B cell (primary cell): ENCODE measurements at regions not wholly inside any gene's neighbourhood (a gene's known extent, or its start where the extent isn't known, plus 50 kb on each side); places are given as distances from the start of the nearest gene placed in this dataset.

Experiments
- ATAC-seq: fragments of 200-7000 bp; cut with Tn5 transposase; one replicate; pipeline ENCODE4 v1.10.0; 2021; ENCODE audit warnings: low read depth, mild to moderate bottlenecking, moderate number of reproducible peaks, moderate library complexity
- CTCF ChIA-PET: fragments of 350-600 bp; sonication (Branson Sonifier 250); formaldehyde crosslinking; loops from one replicate; lab custom pipeline; 2021; ENCODE audit warnings: antibody characterized with exemption, inconsistent platforms; lab: Charles Lee
- POLR2A ChIA-PET: fragments of 350-600 bp; sonication (Branson Sonifier 250); formaldehyde crosslinking; loops from one replicate; lab custom pipeline; 2021; ENCODE audit warnings: antibody characterized with exemption; lab: Charles Lee
- DNase-seq: peaks from one replicate; pipeline ENCODE4 v3.0.0; 2013
- H2AFZ ChIP-seq: 2 replicates; pipeline ENCODE4 v1.6.1; 2012; ENCODE audit warnings: mild to moderate bottlenecking, low read depth, low read length; ENCODE audit not compliant: insufficient read depth, poor library complexity, severe bottlenecking
- H3K27ac ChIP-seq, 2 donors: 1 replicate in 1 of 2; 2 replicates in 1 of 2; pipeline ENCODE4 v1.5.1; 2012 to 2013; ENCODE audit warnings: low read length in 2 of 2, mild to moderate bottlenecking in 2 of 2, moderate library complexity in 1 of 2
- H3K27me3 ChIP-seq, 4 experiments: fragments of 200-600 bp in 1 of 4; sonication (generic) in 1 of 4; replicated peaks in 1 of 4; 1 replicate in 2 of 4; 2 replicates in 2 of 4; pipeline versions ENCODE4 v1.6.1 to v1.7.0; 2013 to 2016; ENCODE audit warnings: low read length in 3 of 4, mild to moderate bottlenecking in 2 of 4, mixed read lengths in 1 of 4, moderate library complexity in 1 of 4; ENCODE audit not compliant: insufficient read depth in 4 of 4, control insufficient read depth in 3 of 4; ENCODE audit errors: control extremely low read depth in 1 of 4
- H3K36me3 ChIP-seq, 2 experiments: replicated peaks in 1 of 2; 1 replicate in 1 of 2; 2 replicates in 1 of 2; pipeline versions ENCODE4 v1.6.1 to v1.7.1; 2013; ENCODE audit warnings: low read length in 1 of 2; ENCODE audit not compliant: insufficient read depth in 2 of 2, control insufficient read depth in 1 of 2; ENCODE audit errors: control extremely low read depth in 1 of 2, extremely low read depth in 1 of 2
- H3K4me1 ChIP-seq, 2 donors: fragments of 200-600 bp in 1 of 2; sonication (generic) in 1 of 2; 1 replicate in 1 of 2; 2 replicates in 1 of 2; pipeline versions ENCODE4 v1.5.1 to v1.6.1; 2013 to 2017; ENCODE audit warnings: low read length in 2 of 2; ENCODE audit not compliant: control insufficient read depth in 2 of 2, insufficient read depth in 2 of 2
- H3K4me2 ChIP-seq: replicated peaks from 2 replicates; pipeline ENCODE3; 2012; ENCODE audit warnings: mild to moderate bottlenecking, low read depth, low read length; ENCODE audit not compliant: poor library complexity, severe bottlenecking
- H3K4me3 ChIP-seq, 5 experiments: fragments of 200-600 bp in 1 of 5; sonication (generic) in 1 of 5; 1 replicate in 3 of 5; 2 replicates in 2 of 5; pipeline versions ENCODE4 v1.5.1 to v1.7.0; 2011 to 2016; ENCODE audit warnings: low read length in 4 of 5, mild to moderate bottlenecking in 4 of 5, low read depth in 2 of 5, control low read depth in 1 of 5, moderate library complexity in 1 of 5; ENCODE audit not compliant: insufficient read depth in 1 of 5; ENCODE audit errors: control extremely low read depth in 1 of 5, extremely low read depth in 1 of 5
- H3K79me2 ChIP-seq: fragments of 200-600 bp; sonication (generic); one replicate; pipeline ENCODE4 v1.6.0; 2016; ENCODE audit warnings: low read length; ENCODE audit not compliant: control insufficient read depth, insufficient read depth
- H3K9ac ChIP-seq: fragments of 200-600 bp; sonication (generic); 2 replicates; pipeline ENCODE4 v1.6.1; 2017; ENCODE audit warnings: mild to moderate bottlenecking, low read length, moderate library complexity
- H3K9me3 ChIP-seq, 3 donors: one replicate each; pipeline versions ENCODE4 v1.6.1 to v1.7.1; 2013; ENCODE audit warnings: low read length in 2 of 3; ENCODE audit not compliant: control insufficient read depth in 2 of 3, insufficient read depth in 1 of 3; ENCODE audit errors: control extremely low read depth in 1 of 3
- H4K20me1 ChIP-seq: 2 replicates; pipeline ENCODE4 v1.6.0; 2012; ENCODE audit warnings: mild to moderate bottlenecking, low read length; ENCODE audit not compliant: insufficient read depth, control insufficient read depth, poor library complexity, severe bottlenecking
- H3K27ac Mint-ChIP-seq: one replicate; pipeline ENCODE4 v1.8.0; 2021; ENCODE audit warnings: mixed read lengths
- H3K27me3 Mint-ChIP-seq: one replicate; pipeline ENCODE4 v1.8.0; 2021; ENCODE audit warnings: mixed read lengths
- H3K4me1 Mint-ChIP-seq: one replicate; pipeline ENCODE4 v1.8.0; 2021; ENCODE audit warnings: mixed read lengths
- H3K4me3 Mint-ChIP-seq: one replicate; pipeline ENCODE4 v1.8.0; 2021; ENCODE audit warnings: mixed read lengths
- H3K9me3 Mint-ChIP-seq: one replicate; pipeline ENCODE4 v1.8.0; 2022; ENCODE audit warnings: mixed read lengths; ENCODE audit not compliant: insufficient read depth
- CTCF ChIP-seq: fragments of 200-600 bp; IDR thresholded peaks from one replicate; pipeline ENCODE4 v1.8.0; 2022; ENCODE audit warnings: antibody characterized with exemption, mild to moderate bottlenecking
- EZH2 ChIP-seq: IDR thresholded peaks from 2 replicates; pipeline ENCODE4 v1.6.1; 2012; ENCODE audit warnings: borderline replicate concordance, low read depth, mild to moderate bottlenecking, moderate library complexity, low read length; ENCODE audit not compliant: insufficient read depth, poor library complexity, severe bottlenecking
- WGBS: methylation state at CpG from one replicate; pipeline ENCODE4 v1.1.5; 2013; ENCODE audit warnings: missing lambda C conversion rate; ENCODE audit not compliant: insufficient coverage; 5-methylcytosine and 5-hydroxymethylcytosine counted together
- intact Hi-C: fragments of 100-400 bp; cut with micrococcal nuclease; formaldehyde crosslinking; loops from one replicate; pipeline ENCODE4 v1.10.0; 2022

- Histone ChIP-seq H3K27me3 (no peaks in the 10 kb centered on the region), H4K20me1 (no peaks in the 10 kb centered on the region), H3K4me3 (no peak overlapping the region), H3K9ac (no peak overlapping the region), H3K9me3 (peaks cover 0 to 3% (median 0%) of the 10 kb centered on the region in 3 donors), H3K36me3 (no peaks in the 10 kb centered on the region), H3K4me2 (no peak overlapping the region), H2AFZ (no peak overlapping the region), H3K79me2 (no peaks in the 10 kb centered on the region), H3K4me1 (no peaks in the 10 kb centered on the region), H3K27ac (no peak overlapping the region)
- TF ChIP-seq EZH2 = no peak
- no peak for TF ChIP-seq CTCF
- Mint-ChIP-seq H3K27ac (no peak overlapping the region), H3K4me3 (no peak overlapping the region), H3K9me3 (peaks cover 2% of the 10 kb centered on the region), H3K4me1 (no peaks in the 10 kb centered on the region), H3K27me3 (no peaks in the 10 kb centered on the region)
- 100% methylated on average over 1 of the region's 3 CpGs for WGBS
- ChIA-PET POLR2A (no interaction called here), CTCF (no interaction called here)
- intact Hi-C loops = no loop called here
- ATAC-seq (no peak), DNase-seq (no peak)
These were observed 954.5 kb downstream of the ADGRL2 start for GRCh38 chr1:82755191-82755590.

GRCh38 chr1:82752046-82752445 lies 951.3 kb downstream of the ADGRL2 start:
- H3K4me3 Mint-ChIP-seq = no peak overlapping the region
- ATAC-seq = no peak
- no peak overlapping the region for H2AFZ ChIP-seq

More at GRCh38 chr1:82752046-82752445, 951.3 kb downstream of the ADGRL2 start:
- no peaks in the 10 kb centered on the region for H3K27me3 ChIP-seq
- H3K36me3 ChIP-seq = no peaks in the 10 kb centered on the region
- H3K4me1 ChIP-seq = no peaks in the 10 kb centered on the region
- TF ChIP-seq EZH2 (no peak), CTCF (no peak)
- H3K4me1 Mint-ChIP-seq = no peaks in the 10 kb centered on the region
- H3K79me2 ChIP-seq = no peaks in the 10 kb centered on the region
- no peak overlapping the region for H3K4me2 ChIP-seq
- H4K20me1 ChIP-seq = no peaks in the 10 kb centered on the region
- DNase-seq = no peak
- H3K27ac ChIP-seq = no peak overlapping the region
- ChIA-PET POLR2A (no interaction called here), CTCF (no interaction called here)
- H3K9ac ChIP-seq = no peak overlapping the region
- H3K9me3 ChIP-seq = peaks cover 0 to 3% (median 0%) of the 10 kb centered on the region in 3 donors
- WGBS = no CpG with 5 or more reads among the region's 3 CpGs
- peaks cover 2% of the 10 kb centered on the region for H3K9me3 Mint-ChIP-seq
- no peak overlapping the region for H3K27ac Mint-ChIP-seq
- intact Hi-C loops = no loop called here
- no peak overlapping the region for H3K4me3 ChIP-seq
- no peaks in the 10 kb centered on the region for H3K27me3 Mint-ChIP-seq
